HG03039 (cell line): ENCODE measurements at regions not wholly inside any gene's neighbourhood (a gene's known extent, or its start where the extent isn't known, plus 50 kb on each side); places are given as distances from the start of the nearest gene placed in this dataset.

ENCODE experiments used
- ATAC-seq: cut with Tn5 transposase; IDR thresholded peaks from one replicate; pipeline ENCODE4 v1.9.1; 2021; ENCODE audit warnings: mild to moderate bottlenecking, moderate library complexity; ENCODE audit not compliant: unreplicated experiment

GRCh38 chr2:5985536-5986385 lies 293.6 kb downstream of the SOX11 start:
- ATAC-seq: no peak

GRCh38 chr2:5986801-5987787 lies 294.9 kb downstream of the SOX11 start:
- ATAC-seq: no peak

GRCh38 chr2:5988120-5988519 lies 295.9 kb downstream of the SOX11 start:
- no peak for ATAC-seq

GRCh38 chr2:5990086-5990485 lies 297.9 kb downstream of the SOX11 start:
- ATAC-seq: no peak

GRCh38 chr2:5991305-5991968 lies 299.3 kb downstream of the SOX11 start:
- ATAC-seq: no peak

- ATAC-seq: no peak
Observed at GRCh38 chr2:5995832-5996231, 303.6 kb downstream of the SOX11 start.

GRCh38 chr2:6008186-6008585 lies 316.0 kb downstream of the SOX11 start:
- ATAC-seq: no peak

- no peak for ATAC-seq
Observed at GRCh38 chr2:6008726-6009125, 316.5 kb downstream of the SOX11 start.

GRCh38 chr2:6010163-6010562 lies 318.0 kb downstream of the SOX11 start:
- no peak for ATAC-seq

- no peak for ATAC-seq
Observed at GRCh38 chr2:6011921-6012320, 319.7 kb downstream of the SOX11 start.

GRCh38 chr2:6017736-6018286 lies 325.6 kb downstream of the SOX11 start:
- ATAC-seq: no peak

GRCh38 chr2:6024229-6024628 lies 332.0 kb downstream of the SOX11 start:
- no peak for ATAC-seq

- ATAC-seq: no peak
Observed at GRCh38 chr2:6024784-6025183, 332.6 kb downstream of the SOX11 start.

GRCh38 chr2:6025391-6025790 lies 333.2 kb downstream of the SOX11 start:
- ATAC-seq: no peak

- ATAC-seq: no peak
Observed at GRCh38 chr2:6027066-6027465, 334.9 kb downstream of the SOX11 start.

- ATAC-seq: no peak
Observed at GRCh38 chr2:6031200-6031867, 339.1 kb downstream of the SOX11 start.

- ATAC-seq: no peak
Observed at GRCh38 chr2:6036211-6036610, 344.0 kb downstream of the SOX11 start.

- no peak for ATAC-seq
Observed at GRCh38 chr2:6043238-6043637, 351.1 kb downstream of the SOX11 start.

GRCh38 chr2:6052649-6053048 lies 360.5 kb downstream of the SOX11 start:
- no peak for ATAC-seq

GRCh38 chr2:6053743-6054142 lies 361.6 kb downstream of the SOX11 start:
- ATAC-seq: no peak
